H9 (cell line): ENCODE measurements at regions not wholly inside any gene's neighbourhood (a gene's known extent, or its start where the extent isn't known, plus 50 kb on each side); places are given as distances from the start of the nearest gene placed in this dataset.

ENCODE experiments used
- DNase-seq: peaks from one replicate; pipeline ENCODE4 v3.0.0-alpha.2; 2017
- H2AFZ ChIP-seq: one replicate; pipeline ENCODE4 v1.6.1; 2013; ENCODE audit warnings: mild to moderate bottlenecking, low read length, control low read depth, moderate library complexity
- H2AK5ac ChIP-seq: 2 replicates; pipeline ENCODE4 v1.6.1; 2013; ENCODE audit warnings: low read length, control low read depth, mixed read lengths; ENCODE audit not compliant: insufficient read length
- H2BK120ac ChIP-seq: one replicate; pipeline ENCODE4 v1.6.1; 2013; ENCODE audit warnings: low read depth, mild to moderate bottlenecking, low read length, control low read depth, inconsistent platforms; ENCODE audit not compliant: poor library complexity, severe bottlenecking
- H2BK12ac ChIP-seq: 2 replicates; pipeline ENCODE4 v1.6.1; 2013; ENCODE audit warnings: low read length, control low read depth, mixed read lengths, low read depth; ENCODE audit not compliant: insufficient read length
- H2BK15ac ChIP-seq: 2 replicates; pipeline ENCODE4 v1.6.1; 2013; ENCODE audit warnings: low read depth, low read length, control low read depth
- H2BK20ac ChIP-seq: one replicate; pipeline ENCODE4 v1.6.1; 2013; ENCODE audit warnings: low read depth, mild to moderate bottlenecking, low read length, control low read depth, inconsistent platforms; ENCODE audit not compliant: poor library complexity, severe bottlenecking
- H2BK5ac ChIP-seq: 2 replicates; pipeline ENCODE4 v1.6.1; 2013; ENCODE audit warnings: low read length, control low read depth, mixed read lengths; ENCODE audit not compliant: insufficient read length
- H3K14ac ChIP-seq: 2 replicates; pipeline ENCODE4 v1.6.1; 2013; ENCODE audit warnings: low read length, control low read depth; ENCODE audit not compliant: insufficient read depth
- H3K18ac ChIP-seq: 2 replicates; pipeline ENCODE4 v1.6.1; 2013; ENCODE audit warnings: low read depth, mild to moderate bottlenecking, mixed read lengths, low read length, control low read depth; ENCODE audit not compliant: insufficient read length
- H3K23ac ChIP-seq: 2 replicates; pipeline ENCODE4 v1.6.1; 2013; ENCODE audit warnings: low read length, control low read depth, mixed read lengths, low read depth; ENCODE audit not compliant: insufficient read length
- H3K23me2 ChIP-seq: 2 replicates; pipeline ENCODE4 v1.6.1; 2013; ENCODE audit warnings: low read depth, mild to moderate bottlenecking, mixed read lengths, low read length, control low read depth; ENCODE audit not compliant: insufficient read length, poor library complexity, severe bottlenecking
- H3K27ac ChIP-seq: 2 replicates; pipeline ENCODE4 v1.5.1; 2013; ENCODE audit warnings: low read length, control low read depth, mixed read lengths, low read depth; ENCODE audit not compliant: insufficient read length
- H3K27me3 ChIP-seq: 2 replicates; pipeline ENCODE4 v1.6.1; 2013; ENCODE audit warnings: low read length, control low read depth, inconsistent platforms; ENCODE audit not compliant: insufficient read depth
- H3K4ac ChIP-seq: 2 replicates; pipeline ENCODE4 v1.6.1; 2013; ENCODE audit warnings: low read depth, mild to moderate bottlenecking, control low read depth, inconsistent platforms, low read length, moderate library complexity
- H3K4me1 ChIP-seq: 2 replicates; pipeline ENCODE4 v1.6.1; 2013; ENCODE audit warnings: low read length, control low read depth, inconsistent platforms; ENCODE audit not compliant: insufficient read depth
- H3K4me2 ChIP-seq: 2 replicates; pipeline ENCODE4 v1.6.1; 2013; ENCODE audit warnings: low read length, control low read depth, mixed read lengths; ENCODE audit not compliant: insufficient read length, insufficient read depth
- H3K56ac ChIP-seq: 2 replicates; pipeline ENCODE4 v1.6.1; 2013; ENCODE audit warnings: low read depth, mild to moderate bottlenecking, mixed read lengths, low read length, control low read depth; ENCODE audit not compliant: insufficient read length
- H3K79me1 ChIP-seq: 2 replicates; pipeline ENCODE4 v1.6.1; 2013; ENCODE audit warnings: low read depth, mild to moderate bottlenecking, moderate library complexity, low read length, control low read depth, inconsistent platforms; ENCODE audit not compliant: insufficient read depth, poor library complexity, severe bottlenecking
- H3K79me2 ChIP-seq: 2 replicates; pipeline ENCODE4 v1.6.1; 2013; ENCODE audit warnings: low read length, control low read depth, inconsistent platforms; ENCODE audit not compliant: insufficient read depth
- H3K9ac ChIP-seq: 2 replicates; pipeline ENCODE4 v1.6.1; 2013; ENCODE audit warnings: low read length, control low read depth, mixed read lengths; ENCODE audit not compliant: insufficient read length; ENCODE audit errors: extremely low read depth
- H3K9me3 ChIP-seq: one replicate; pipeline ENCODE4 v1.6.1; 2013; ENCODE audit warnings: low read depth, low read length, inconsistent platforms; ENCODE audit not compliant: control insufficient read depth
- H3T11ph ChIP-seq: one replicate; pipeline ENCODE4 v1.6.1; 2013; ENCODE audit warnings: mild to moderate bottlenecking, low read length, control low read depth, inconsistent platforms
- H4K20me1 ChIP-seq: one replicate; pipeline ENCODE4 v1.6.1; 2013; ENCODE audit not compliant: control insufficient read depth, insufficient read length, insufficient read depth
- H4K5ac ChIP-seq: 2 replicates; pipeline ENCODE4 v1.6.1; 2013; ENCODE audit warnings: low read depth, mild to moderate bottlenecking, mixed read lengths, low read length, control low read depth; ENCODE audit not compliant: insufficient read length
- H4K8ac ChIP-seq: replicated peaks from 2 replicates; pipeline ENCODE4 v1.6.1; 2013; ENCODE audit warnings: low read length, control low read depth, mixed read lengths, low read depth; ENCODE audit not compliant: insufficient read length
- H4K91ac ChIP-seq: 2 replicates; pipeline ENCODE4 v1.6.1; 2013; ENCODE audit warnings: low read depth, mild to moderate bottlenecking, moderate library complexity, mixed read lengths, low read length, control low read depth; ENCODE audit not compliant: insufficient read length
- H3K27ac Mint-ChIP-seq, 3 experiments: 2 replicates in 2 of 3; 3 replicates in 1 of 3; pipeline ENCODE4 v1.8.0; 2020 to 2021; ENCODE audit warnings: mixed read lengths in 3 of 3, mild to moderate bottlenecking in 1 of 3, moderate library complexity in 1 of 3
- H3K27me3 Mint-ChIP-seq: 2 replicates; pipeline ENCODE4 v1.8.0; 2021; ENCODE audit warnings: low read depth, mild to moderate bottlenecking, moderate library complexity, mixed read lengths
- H3K36me3 Mint-ChIP-seq, 3 experiments: 2 replicates in 2 of 3; 3 replicates in 1 of 3; pipeline ENCODE4 v1.8.0; 2020 to 2021; ENCODE audit warnings: low read depth in 3 of 3, mixed read lengths in 3 of 3; ENCODE audit not compliant: insufficient read depth in 1 of 3
- H3K4me1 Mint-ChIP-seq, 2 experiments: 2 replicates each; pipeline ENCODE4 v1.8.0; 2020; ENCODE audit warnings: mixed read lengths in 2 of 2
- H3K4me3 Mint-ChIP-seq, 2 experiments: 2 replicates in 1 of 2; 3 replicates in 1 of 2; pipeline ENCODE4 v1.8.0; 2020 to 2021; ENCODE audit warnings: mild to moderate bottlenecking in 2 of 2, mixed read lengths in 2 of 2, moderate library complexity in 1 of 2
- H3K9me3 Mint-ChIP-seq, 2 experiments: 2 replicates in 1 of 2; 3 replicates in 1 of 2; pipeline ENCODE4 v1.8.0; 2020; ENCODE audit warnings: mild to moderate bottlenecking in 2 of 2, mixed read lengths in 2 of 2, moderate library complexity in 1 of 2
- WGBS: extraction: QIAGEN DNeasy Blood & Tissue Kit; methylation state at CpG from one replicate; pipeline ENCODE4 v1.1.7; 2013; ENCODE audit warnings: missing lambda C conversion rate, low lambda C conversion rate, mixed read lengths; ENCODE audit not compliant: insufficient read length; ENCODE audit errors: extremely low coverage; 5-methylcytosine and 5-hydroxymethylcytosine counted together
- TF ChIP-seq, protein P1 (sequence below): fragments of 200-600 bp; sonication (generic); conservative IDR thresholded peaks from 3 replicates; pipeline ENCODE4 v1.8.0; 2021; ENCODE audit warnings: antibody characterized with exemption, mild to moderate bottlenecking

DNA sequence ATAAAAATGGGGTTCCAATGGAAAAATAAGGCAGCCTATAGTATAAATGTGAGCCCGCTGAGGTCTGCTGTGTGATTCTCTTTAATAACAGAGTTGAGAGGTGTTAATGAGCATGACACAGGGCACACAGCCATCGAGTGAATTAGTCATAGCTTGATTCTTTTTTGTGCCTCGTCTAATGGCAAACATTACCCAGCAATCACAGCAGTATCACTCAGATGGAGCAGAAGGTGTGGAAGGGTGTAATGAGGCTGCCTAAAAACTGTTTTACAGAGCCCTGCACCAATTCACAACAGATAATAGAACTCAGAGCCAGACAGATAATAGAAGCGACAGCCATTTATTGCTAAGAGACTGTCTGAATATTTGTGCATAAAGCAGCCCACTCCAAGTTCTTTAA lies 178.6 kb upstream of the TPRG1 start:
- Histone ChIP-seq H3K14ac (no peak overlapping the region), H2AK5ac (no peak overlapping the region), H3K4ac (no peak overlapping the region), H3K27ac (no peak overlapping the region), H4K5ac (no peak overlapping the region), H2BK120ac (no peak overlapping the region), H3K79me1 (no peaks in the 10 kb centered on the region), H2AFZ (no peak overlapping the region), H3K9ac (no peak overlapping the region), H2BK5ac (no peak overlapping the region), H2BK12ac (no peak overlapping the region), H4K8ac (no peak overlapping the region), H3K79me2 (no peaks in the 10 kb centered on the region), H3T11ph (no peak overlapping the region), H4K91ac (no peak overlapping the region), H2BK15ac (no peak overlapping the region), H3K4me1 (no peaks in the 10 kb centered on the region), H3K27me3 (no peaks in the 10 kb centered on the region), H3K9me3 (no peaks in the 10 kb centered on the region), H3K4me2 (no peak overlapping the region), H3K23ac (no peak overlapping the region), H3K18ac (no peak overlapping the region), H4K20me1 (no peaks in the 10 kb centered on the region), H3K56ac (no peak overlapping the region), H3K23me2 (no peaks in the 10 kb centered on the region), H2BK20ac (no peak overlapping the region)
- DNase-seq: no peak
- Mint-ChIP-seq H3K36me3 (no peaks in the 10 kb centered on the region), H3K27ac (no peak overlapping the region), H3K27me3 (no peaks in the 10 kb centered on the region; the same call in 1 of the 2 replicates), H3K9me3 (no peaks in the 10 kb centered on the region), H3K4me3 (no peak overlapping the region), H3K4me1 (no peaks in the 10 kb centered on the region)
- TF ChIP-seq, protein P1, sequence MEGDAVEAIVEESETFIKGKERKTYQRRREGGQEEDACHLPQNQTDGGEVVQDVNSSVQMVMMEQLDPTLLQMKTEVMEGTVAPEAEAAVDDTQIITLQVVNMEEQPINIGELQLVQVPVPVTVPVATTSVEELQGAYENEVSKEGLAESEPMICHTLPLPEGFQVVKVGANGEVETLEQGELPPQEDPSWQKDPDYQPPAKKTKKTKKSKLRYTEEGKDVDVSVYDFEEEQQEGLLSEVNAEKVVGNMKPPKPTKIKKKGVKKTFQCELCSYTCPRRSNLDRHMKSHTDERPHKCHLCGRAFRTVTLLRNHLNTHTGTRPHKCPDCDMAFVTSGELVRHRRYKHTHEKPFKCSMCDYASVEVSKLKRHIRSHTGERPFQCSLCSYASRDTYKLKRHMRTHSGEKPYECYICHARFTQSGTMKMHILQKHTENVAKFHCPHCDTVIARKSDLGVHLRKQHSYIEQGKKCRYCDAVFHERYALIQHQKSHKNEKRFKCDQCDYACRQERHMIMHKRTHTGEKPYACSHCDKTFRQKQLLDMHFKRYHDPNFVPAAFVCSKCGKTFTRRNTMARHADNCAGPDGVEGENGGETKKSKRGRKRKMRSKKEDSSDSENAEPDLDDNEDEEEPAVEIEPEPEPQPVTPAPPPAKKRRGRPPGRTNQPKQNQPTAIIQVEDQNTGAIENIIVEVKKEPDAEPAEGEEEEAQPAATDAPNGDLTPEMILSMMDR: no peak
- WGBS: no CpG with 5 or more reads among the region's 4 CpGs
